ENCODE measurements at regions not wholly inside any gene's neighbourhood (a gene's known extent, or its start where the extent isn't known, plus 50 kb on each side); places are given as distances from the start of the nearest gene placed in this dataset.
"Not testable (repeated sequence)": the region's sequence is repeated elsewhere in the genome, so short reads cannot be mapped to it uniquely, and the experiment has no call there.

- H4K20me1 ChIP-seq (ENCODE audit: control insufficient read depth, insufficient read depth, low read depth, low read length) = no peaks in the 10 kb centered on the region
- H3K79me2 ChIP-seq (ENCODE audit: control insufficient read depth, low read length) = no peaks in the 10 kb centered on the region
- H3K9me2 ChIP-seq (replicated peaks; ENCODE audit: control insufficient read depth, low read length) = no peaks in the 10 kb centered on the region
- TF ChIP-seq EZH2phosphoT487 (IDR thresholded peaks at IDR 0.05; ENCODE audit: borderline replicate concordance, low read length) = no peak
- TF ChIP-seq CTCF (IDR thresholded peaks at IDR 0.05; ENCODE audit: low read depth, low read length, poor library complexity, severe bottlenecking) = no peak
- H3K27ac ChIP-seq (ENCODE audit: low read depth, low read length) = no peak overlapping the region
- H3K4me2 ChIP-seq (ENCODE audit: low read length) = no peak overlapping the region
- no peaks in the 10 kb centered on the region for H3K4me1 ChIP-seq (ENCODE audit: control insufficient read depth, low read length)
- H3K36me3 ChIP-seq (ENCODE audit: control insufficient read depth, low read length) = no peaks in the 10 kb centered on the region
- H3K27me3 ChIP-seq (ENCODE audit: control insufficient read depth, low read length) = no peaks in the 10 kb centered on the region
- no peaks in the 10 kb centered on the region for H3F3A ChIP-seq (ENCODE audit: control insufficient read depth, insufficient read depth)
- H3K4me3 ChIP-seq (ENCODE audit: low read length) = no peak overlapping the region
- H3K9me3 ChIP-seq (ENCODE audit: control insufficient read depth, insufficient read depth, low read length) = no peaks in the 10 kb centered on the region
These were observed 707.4 kb upstream of the NRP1 start for GRCh38 chr10:34041871-34042270.

GRCh38 chr10:34037499-34037898, 703.0 kb upstream of the NRP1 start:
- H3K9me2 ChIP-seq (replicated peaks; ENCODE audit: control insufficient read depth, low read length) = no peaks in the 10 kb centered on the region
- no peaks in the 10 kb centered on the region for H4K20me1 ChIP-seq (ENCODE audit: control insufficient read depth, insufficient read depth, low read depth, low read length)
- H3K4me1 ChIP-seq (ENCODE audit: control insufficient read depth, low read length) = no peaks in the 10 kb centered on the region
- H3K36me3 ChIP-seq (ENCODE audit: control insufficient read depth, low read length) = no peaks in the 10 kb centered on the region
- H3F3A ChIP-seq (ENCODE audit: control insufficient read depth, insufficient read depth) = no peaks in the 10 kb centered on the region
- no peaks in the 10 kb centered on the region for H3K79me2 ChIP-seq (ENCODE audit: control insufficient read depth, low read length)
- no peak overlapping the region for H3K4me2 ChIP-seq (ENCODE audit: low read length)
- H3K9me3 ChIP-seq (ENCODE audit: control insufficient read depth, insufficient read depth, low read length) = no peaks in the 10 kb centered on the region
- no peak overlapping the region for H3K4me3 ChIP-seq (ENCODE audit: low read length)
- no peak for TF ChIP-seq CTCF (IDR thresholded peaks at IDR 0.05; ENCODE audit: low read depth, low read length, poor library complexity, severe bottlenecking)
- TF ChIP-seq EZH2phosphoT487 (IDR thresholded peaks at IDR 0.05; ENCODE audit: borderline replicate concordance, low read length) = no peak
- H3K27me3 ChIP-seq (ENCODE audit: control insufficient read depth, low read length) = no peaks in the 10 kb centered on the region
- no peak overlapping the region for H3K27ac ChIP-seq (ENCODE audit: low read depth, low read length)

- H3K9me2 ChIP-seq (replicated peaks; ENCODE audit: control insufficient read depth, low read length); H4K20me1 ChIP-seq (ENCODE audit: control insufficient read depth, insufficient read depth, low read depth, low read length); H3K27ac ChIP-seq (ENCODE audit: low read depth, low read length); H3K27me3 ChIP-seq (ENCODE audit: control insufficient read depth, low read length); H3K4me1 ChIP-seq (ENCODE audit: control insufficient read depth, low read length); H3K36me3 ChIP-seq (ENCODE audit: control insufficient read depth, low read length); H3F3A ChIP-seq (ENCODE audit: control insufficient read depth, insufficient read depth); H3K4me2 ChIP-seq (ENCODE audit: low read length); H3K9me3 ChIP-seq (ENCODE audit: control insufficient read depth, insufficient read depth, low read length); H3K4me3 ChIP-seq (ENCODE audit: low read length); H3K79me2 ChIP-seq (ENCODE audit: control insufficient read depth, low read length): not testable (repeated sequence)
These were observed 700.8 kb upstream of the NRP1 start for GRCh38 chr10:34035241-34035790.

- Histone ChIP-seq H3F3A (ENCODE audit: control insufficient read depth, insufficient read depth) (no peaks in the 10 kb centered on the region), H3K27me3 (ENCODE audit: control insufficient read depth, low read length) (no peaks in the 10 kb centered on the region), H3K4me2 (ENCODE audit: low read length) (no peak overlapping the region), H3K9me3 (ENCODE audit: control insufficient read depth, insufficient read depth, low read length) (no peaks in the 10 kb centered on the region), H3K27ac (ENCODE audit: low read depth, low read length) (no peak overlapping the region), H3K9me2 (replicated peaks; ENCODE audit: control insufficient read depth, low read length) (no peaks in the 10 kb centered on the region), H4K20me1 (ENCODE audit: control insufficient read depth, insufficient read depth, low read depth, low read length) (no peaks in the 10 kb centered on the region), H3K4me1 (ENCODE audit: control insufficient read depth, low read length) (no peaks in the 10 kb centered on the region), H3K79me2 (ENCODE audit: control insufficient read depth, low read length) (no peaks in the 10 kb centered on the region), H3K4me3 (ENCODE audit: low read length) (no peak overlapping the region), H3K36me3 (ENCODE audit: control insufficient read depth, low read length) (no peaks in the 10 kb centered on the region)
- TF ChIP-seq EZH2phosphoT487 (IDR thresholded peaks at IDR 0.05; ENCODE audit: borderline replicate concordance, low read length) = no peak
- TF ChIP-seq CTCF (IDR thresholded peaks at IDR 0.05; ENCODE audit: low read depth, low read length, poor library complexity, severe bottlenecking) = no peak
These were observed 698.6 kb upstream of the NRP1 start for GRCh38 chr10:34033078-34033477.
